Neural cell (in vitro differentiated cells): ENCODE measurements at regions not wholly inside any gene's neighbourhood (a gene's known extent, or its start where the extent isn't known, plus 50 kb on each side); places are given as distances from the start of the nearest gene placed in this dataset.

Experiments
- H2AFZ ChIP-seq: fragments of 200-600, 300-800 bp; sonication (generic), shearing (Covaris generic); 2 replicates; pipeline ENCODE4 v1.6.0; 2014; ENCODE audit warnings: low read depth, mild to moderate bottlenecking, antibody characterized with exemption, low read length, moderate library complexity
- H3F3A ChIP-seq: fragments of 200-600 bp; shearing (Covaris generic); 2 replicates; pipeline ENCODE4 v1.6.1; 2016; ENCODE audit warnings: mild to moderate bottlenecking, moderate library complexity, mixed read lengths, antibody characterized with exemption, low read length; ENCODE audit not compliant: insufficient read depth, poor library complexity, severe bottlenecking
- H3K27ac ChIP-seq: fragments of 200-600, 300-800 bp; sonication (generic), shearing (Covaris generic); 2 replicates; pipeline ENCODE4 v1.5.1; 2014; ENCODE audit warnings: mild to moderate bottlenecking, low read length, moderate library complexity
- H3K27me3 ChIP-seq: fragments of 300-800, 200-600 bp; sonication (generic), shearing (Covaris generic); 2 replicates; pipeline ENCODE4 v1.6.0; 2014; ENCODE audit warnings: mild to moderate bottlenecking, low read depth, low read length, moderate library complexity; ENCODE audit not compliant: insufficient read depth
- H3K36me3 ChIP-seq: fragments of 300-800, 200-600 bp; sonication (generic), shearing (Covaris generic); 2 replicates; pipeline ENCODE4 v1.5.1; 2014; ENCODE audit warnings: mild to moderate bottlenecking, antibody characterized with exemption, low read length, moderate library complexity; ENCODE audit not compliant: insufficient read depth
- H3K4me2 ChIP-seq: fragments of 300-800, 200-600 bp; sonication (generic), shearing (Covaris generic); 2 replicates; pipeline ENCODE4 v1.6.0; 2014; ENCODE audit warnings: mild to moderate bottlenecking, low read length
- H3K4me3 ChIP-seq: fragments of 300-800, 200-600 bp; sonication (generic), shearing (Covaris generic); 2 replicates; pipeline ENCODE4 v1.5.1; 2014; ENCODE audit warnings: mild to moderate bottlenecking, low read length, moderate library complexity
- H3K79me2 ChIP-seq: fragments of 200-600 bp; shearing (Covaris generic); replicated peaks from 2 replicates; pipeline ENCODE4 v1.6.0; 2014; ENCODE audit warnings: mild to moderate bottlenecking, low read length, moderate library complexity; ENCODE audit not compliant: insufficient read depth
- H3K9ac ChIP-seq: fragments of 300-800, 200-600 bp; sonication (generic), shearing (Covaris generic); 2 replicates; pipeline ENCODE4 v1.6.1; 2016; ENCODE audit warnings: mild to moderate bottlenecking, low read length, mixed read lengths
- H3K9me2 ChIP-seq: fragments of 200-600 bp; shearing (Covaris generic); 2 replicates; pipeline ENCODE4 v1.6.1; 2016; ENCODE audit warnings: mild to moderate bottlenecking, low read length, mixed read lengths; ENCODE audit not compliant: insufficient read depth
- H3K9me3 ChIP-seq: fragments of 200-600, 300-800 bp; sonication (generic), shearing (Covaris generic); 2 replicates; pipeline ENCODE4 v1.6.1; 2016; ENCODE audit warnings: mild to moderate bottlenecking, mixed run types, low read length, moderate library complexity, mixed read lengths
- H4K20me1 ChIP-seq: fragments of 200-600 bp; shearing (Covaris generic); 2 replicates; pipeline ENCODE4 v1.6.1; 2016; ENCODE audit warnings: mild to moderate bottlenecking, mixed run types; ENCODE audit not compliant: insufficient read depth
- CTCF ChIP-seq: fragments of 450-650 bp; IDR thresholded peaks from 2 replicates; pipeline ENCODE4 v1.5.1; 2014; ENCODE audit warnings: antibody characterized with exemption, mild to moderate bottlenecking, moderate library complexity; ENCODE audit not compliant: poor library complexity, severe bottlenecking
- EP300 ChIP-seq: fragments of 450-650 bp; conservative IDR thresholded peaks from 2 replicates; pipeline ENCODE4 v1.6.1; 2014; ENCODE audit warnings: antibody characterized with exemption, mild to moderate bottlenecking, moderate library complexity; ENCODE audit not compliant: poor library complexity, severe bottlenecking
- EZH2 ChIP-seq: fragments of 200-600, 300-800 bp; shearing (Covaris generic), sonication (generic); IDR thresholded peaks from 2 replicates; pipeline ENCODE4 v1.6.1; 2014; ENCODE audit warnings: antibody characterized with exemption, low read length, borderline replicate concordance, mild to moderate bottlenecking; ENCODE audit not compliant: insufficient read depth, poor library complexity, severe bottlenecking
- MXI1 ChIP-seq: fragments of 450-650 bp; conservative IDR thresholded peaks from 2 replicates; pipeline ENCODE4 v1.6.1; 2014; ENCODE audit warnings: antibody characterized with exemption, mild to moderate bottlenecking; ENCODE audit not compliant: poor library complexity, severe bottlenecking
- POLR2AphosphoS5 ChIP-seq: IDR thresholded peaks from 2 replicates; pipeline ENCODE4 v1.6.1; 2012
- RAD21 ChIP-seq: fragments of 450-650 bp; conservative IDR thresholded peaks from 2 replicates; pipeline ENCODE4 v1.6.1; 2014; ENCODE audit warnings: antibody characterized with exemption, mild to moderate bottlenecking, moderate library complexity
- REST ChIP-seq: IDR thresholded peaks from 2 replicates; pipeline ENCODE4 v1.6.1; 2012; ENCODE audit warnings: borderline replicate concordance
- SMC3 ChIP-seq: fragments of 450-650 bp; conservative IDR thresholded peaks from 2 replicates; pipeline ENCODE4 v1.6.1; 2014; ENCODE audit warnings: antibody characterized with exemption, mild to moderate bottlenecking, moderate library complexity; ENCODE audit not compliant: poor library complexity
- TAF1 ChIP-seq: IDR thresholded peaks from 2 replicates; pipeline ENCODE4 v1.6.1; 2012; ENCODE audit warnings: low read depth

GRCh38 chr11:106179048-106179447 lies 101.6 kb downstream of the AASDHPPT start:
- no peaks in the 10 kb centered on the region for H3K9me2 ChIP-seq
- H3F3A ChIP-seq, result no peaks in the 10 kb centered on the region
- H3K4me3 ChIP-seq, result no peak overlapping the region
- no peak for TF ChIP-seq SMC3
- TF ChIP-seq EP300, result no peak
- TF ChIP-seq MXI1, result no peak
- TF ChIP-seq EZH2, result no peak
- no peak for TF ChIP-seq CTCF
- TF ChIP-seq REST, result no peak
- TF ChIP-seq RAD21, result no peak
- no peak for TF ChIP-seq POLR2AphosphoS5
- TF ChIP-seq TAF1, result no peak
- no peaks in the 10 kb centered on the region for H3K9me3 ChIP-seq
- no peaks in the 10 kb centered on the region for H3K79me2 ChIP-seq
- no peak overlapping the region for H3K9ac ChIP-seq
- no peak overlapping the region for H3K27ac ChIP-seq
- no peaks in the 10 kb centered on the region for H4K20me1 ChIP-seq
- H3K36me3 ChIP-seq, result no peaks in the 10 kb centered on the region
- H2AFZ ChIP-seq, result no peak overlapping the region
- H3K4me2 ChIP-seq, result no peak overlapping the region
- no peaks in the 10 kb centered on the region for H3K27me3 ChIP-seq

- H3K27me3 ChIP-seq, result no peaks in the 10 kb centered on the region
- no peak overlapping the region for H2AFZ ChIP-seq
- no peak overlapping the region for H3K4me3 ChIP-seq
- H3F3A ChIP-seq, result no peaks in the 10 kb centered on the region
- H3K79me2 ChIP-seq, result no peaks in the 10 kb centered on the region
- TF ChIP-seq REST (no peak), RAD21 (no peak), EZH2 (no peak), CTCF (no peak), POLR2AphosphoS5 (no peak), TAF1 (no peak), EP300 (no peak), SMC3 (no peak)
- no peaks in the 10 kb centered on the region for H3K36me3 ChIP-seq
- no peaks in the 10 kb centered on the region for H3K9me2 ChIP-seq
- no peak overlapping the region for H3K9ac ChIP-seq
- H3K9me3 ChIP-seq, result no peaks in the 10 kb centered on the region
- H3K4me2 ChIP-seq, result no peak overlapping the region
- no peaks in the 10 kb centered on the region for H4K20me1 ChIP-seq
- H3K27ac ChIP-seq, result no peak overlapping the region
These were observed 109.2 kb downstream of the AASDHPPT start for GRCh38 chr11:106186630-106187029.
